Fibroblast of villous mesenchyme (primary cell): ENCODE measurements at regions not wholly inside any gene's neighbourhood (a gene's known extent, or its start where the extent isn't known, plus 50 kb on each side); places are given as distances from the start of the nearest gene placed in this dataset.

Source experiments
- DNase-seq: peaks from one replicate; pipeline ENCODE4 v3.0.0-alpha.2; 2010; ENCODE audit warnings: low read depth
- H3K4me3 ChIP-seq: 2 replicates; pipeline ENCODE4 v1.5.1; 2011; ENCODE audit warnings: low read depth, mild to moderate bottlenecking, low read length
- CTCF ChIP-seq: IDR thresholded peaks from 2 replicates; pipeline ENCODE4 v1.5.1; 2012; ENCODE audit warnings: low read depth, mild to moderate bottlenecking, low read length; ENCODE audit not compliant: insufficient read depth

- TF ChIP-seq CTCF = no peak
- no peak overlapping the region for H3K4me3 ChIP-seq
- DNase-seq = peak; percentile 2
These were observed 54.5 kb upstream of the DAPL1 start for GRCh38 chr2:158740621-158741020.

GRCh38 chr2:158741625-158742024 lies 53.5 kb upstream of the DAPL1 start:
- no peak for DNase-seq
- TF ChIP-seq CTCF = no peak
- no peak overlapping the region for H3K4me3 ChIP-seq

- H3K4me3 ChIP-seq = no peak overlapping the region
- no peak for TF ChIP-seq CTCF
- no peak for DNase-seq
These were observed 52.6 kb upstream of the DAPL1 start for GRCh38 chr2:158742536-158742935.

GRCh38 chr2:158743466-158743865 lies 51.7 kb upstream of the DAPL1 start:
- no peak for TF ChIP-seq CTCF
- DNase-seq = no peak
- H3K4me3 ChIP-seq = no peak overlapping the region

- no peak overlapping the region for H3K4me3 ChIP-seq
- DNase-seq = no peak
- no peak for TF ChIP-seq CTCF
These were observed 51.2 kb upstream of the DAPL1 start for GRCh38 chr2:158743879-158744278.

- no peak overlapping the region for H3K4me3 ChIP-seq
- TF ChIP-seq CTCF = peak; percentile 69
- peak; percentile 76 for DNase-seq
These were observed 49.9 kb upstream of the DAPL1 start for GRCh38 chr2:158745067-158745865.
